ENCODE measurements at regions not wholly inside any gene's neighbourhood (a gene's known extent, or its start where the extent isn't known, plus 50 kb on each side); places are given as distances from the start of the nearest gene placed in this dataset.

- Histone ChIP-seq H3K9me3 (ENCODE audit: control insufficient read depth, low read length) (no peaks in the 10 kb centered on the region), H3K4me1 (peaks cover 5% of the 10 kb centered on the region), H3K9ac (no peak overlapping the region), H3K4me2 (ENCODE audit: low read length) (no peak overlapping the region), H3K27ac (no peak overlapping the region), H3K36me3 (ENCODE audit: control insufficient read depth, insufficient read depth, low read length) (no peaks in the 10 kb centered on the region), H2AFZ (no peak overlapping the region), H3K4me3 (ENCODE audit: low read depth, low read length) (no peak overlapping the region), H3K27me3 (ENCODE audit: control insufficient read depth, insufficient read depth, low read length) (no peaks in the 10 kb centered on the region), H3K79me2 (no peaks in the 10 kb centered on the region)
- no peak for TF ChIP-seq CTCF (IDR thresholded peaks at IDR 0.05)
These were observed 75.3 kb upstream of the NCAM1 start for GRCh38 chr11:112885744-112886433.

GRCh38 chr11:112886434-112887370 is 74.5 kb upstream of the NCAM1 start:
- no peaks in the 10 kb centered on the region for H3K79me2 ChIP-seq
- no peak overlapping the region for H3K4me2 ChIP-seq (ENCODE audit: low read length)
- no peaks in the 10 kb centered on the region for H3K9me3 ChIP-seq (ENCODE audit: control insufficient read depth, low read length)
- no peak overlapping the region for H3K4me3 ChIP-seq (ENCODE audit: low read depth, low read length)
- no peak for TF ChIP-seq CTCF (IDR thresholded peaks at IDR 0.05)
- H3K27ac ChIP-seq: no peak overlapping the region
- no peak overlapping the region for H3K9ac ChIP-seq
- no peaks in the 10 kb centered on the region for H3K27me3 ChIP-seq (ENCODE audit: control insufficient read depth, insufficient read depth, low read length)
- H3K36me3 ChIP-seq (ENCODE audit: control insufficient read depth, insufficient read depth, low read length): no peaks in the 10 kb centered on the region
- H3K4me1 ChIP-seq: peaks cover 5% of the 10 kb centered on the region
- no peak overlapping the region for H2AFZ ChIP-seq

- H3K36me3 ChIP-seq (ENCODE audit: control insufficient read depth, insufficient read depth, low read length): no peaks in the 10 kb centered on the region
- no peak for TF ChIP-seq CTCF (IDR thresholded peaks at IDR 0.05)
- no peaks in the 10 kb centered on the region for H3K9me3 ChIP-seq (ENCODE audit: control insufficient read depth, low read length)
- H2AFZ ChIP-seq: no peak overlapping the region
- no peaks in the 10 kb centered on the region for H3K4me1 ChIP-seq
- H3K79me2 ChIP-seq: no peaks in the 10 kb centered on the region
- no peak overlapping the region for H3K4me2 ChIP-seq (ENCODE audit: low read length)
- no peak overlapping the region for H3K4me3 ChIP-seq (ENCODE audit: low read depth, low read length)
- no peaks in the 10 kb centered on the region for H3K27me3 ChIP-seq (ENCODE audit: control insufficient read depth, insufficient read depth, low read length)
- no peak overlapping the region for H3K27ac ChIP-seq
- H3K9ac ChIP-seq: no peak overlapping the region
These were observed 71.8 kb upstream of the NCAM1 start for GRCh38 chr11:112889446-112889845.

- H3K4me1 ChIP-seq: no peaks in the 10 kb centered on the region
- H3K9ac ChIP-seq: no peak overlapping the region
- no peaks in the 10 kb centered on the region for H3K79me2 ChIP-seq
- no peaks in the 10 kb centered on the region for H3K36me3 ChIP-seq (ENCODE audit: control insufficient read depth, insufficient read depth, low read length)
- H3K9me3 ChIP-seq (ENCODE audit: control insufficient read depth, low read length): no peaks in the 10 kb centered on the region
- TF ChIP-seq CTCF (IDR thresholded peaks at IDR 0.05): no peak
- H2AFZ ChIP-seq: no peak overlapping the region
- H3K4me2 ChIP-seq (ENCODE audit: low read length): no peak overlapping the region
- no peak overlapping the region for H3K4me3 ChIP-seq (ENCODE audit: low read depth, low read length)
- no peak overlapping the region for H3K27ac ChIP-seq
- H3K27me3 ChIP-seq (ENCODE audit: control insufficient read depth, insufficient read depth, low read length): no peaks in the 10 kb centered on the region
These were observed 61.8 kb upstream of the NCAM1 start for GRCh38 chr11:112899235-112900006.
